Neural cell (in vitro differentiated cells): ENCODE measurements at regions not wholly inside any gene's neighbourhood (a gene's known extent, or its start where the extent isn't known, plus 50 kb on each side); places are given as distances from the start of the nearest gene placed in this dataset.

Experiments
- H2AFZ ChIP-seq: fragments of 200-600, 300-800 bp; sonication (generic), shearing (Covaris generic); 2 replicates; pipeline ENCODE4 v1.6.0; 2014; ENCODE audit warnings: low read depth, mild to moderate bottlenecking, antibody characterized with exemption, low read length, moderate library complexity
- H3F3A ChIP-seq: fragments of 200-600 bp; shearing (Covaris generic); 2 replicates; pipeline ENCODE4 v1.6.1; 2016; ENCODE audit warnings: mild to moderate bottlenecking, moderate library complexity, mixed read lengths, antibody characterized with exemption, low read length; ENCODE audit not compliant: insufficient read depth, poor library complexity, severe bottlenecking
- H3K27ac ChIP-seq: fragments of 200-600, 300-800 bp; sonication (generic), shearing (Covaris generic); 2 replicates; pipeline ENCODE4 v1.5.1; 2014; ENCODE audit warnings: mild to moderate bottlenecking, low read length, moderate library complexity
- H3K27me3 ChIP-seq: fragments of 300-800, 200-600 bp; sonication (generic), shearing (Covaris generic); 2 replicates; pipeline ENCODE4 v1.6.0; 2014; ENCODE audit warnings: mild to moderate bottlenecking, low read depth, low read length, moderate library complexity; ENCODE audit not compliant: insufficient read depth
- H3K36me3 ChIP-seq: fragments of 300-800, 200-600 bp; sonication (generic), shearing (Covaris generic); 2 replicates; pipeline ENCODE4 v1.5.1; 2014; ENCODE audit warnings: mild to moderate bottlenecking, antibody characterized with exemption, low read length, moderate library complexity; ENCODE audit not compliant: insufficient read depth
- H3K4me2 ChIP-seq: fragments of 300-800, 200-600 bp; sonication (generic), shearing (Covaris generic); 2 replicates; pipeline ENCODE4 v1.6.0; 2014; ENCODE audit warnings: mild to moderate bottlenecking, low read length
- H3K4me3 ChIP-seq: fragments of 300-800, 200-600 bp; sonication (generic), shearing (Covaris generic); 2 replicates; pipeline ENCODE4 v1.5.1; 2014; ENCODE audit warnings: mild to moderate bottlenecking, low read length, moderate library complexity
- H3K79me2 ChIP-seq: fragments of 200-600 bp; shearing (Covaris generic); replicated peaks from 2 replicates; pipeline ENCODE4 v1.6.0; 2014; ENCODE audit warnings: mild to moderate bottlenecking, low read length, moderate library complexity; ENCODE audit not compliant: insufficient read depth
- H3K9ac ChIP-seq: fragments of 300-800, 200-600 bp; sonication (generic), shearing (Covaris generic); 2 replicates; pipeline ENCODE4 v1.6.1; 2016; ENCODE audit warnings: mild to moderate bottlenecking, low read length, mixed read lengths
- H3K9me2 ChIP-seq: fragments of 200-600 bp; shearing (Covaris generic); 2 replicates; pipeline ENCODE4 v1.6.1; 2016; ENCODE audit warnings: mild to moderate bottlenecking, low read length, mixed read lengths; ENCODE audit not compliant: insufficient read depth
- H3K9me3 ChIP-seq: fragments of 200-600, 300-800 bp; sonication (generic), shearing (Covaris generic); 2 replicates; pipeline ENCODE4 v1.6.1; 2016; ENCODE audit warnings: mild to moderate bottlenecking, mixed run types, low read length, moderate library complexity, mixed read lengths
- H4K20me1 ChIP-seq: fragments of 200-600 bp; shearing (Covaris generic); 2 replicates; pipeline ENCODE4 v1.6.1; 2016; ENCODE audit warnings: mild to moderate bottlenecking, mixed run types; ENCODE audit not compliant: insufficient read depth
- CTCF ChIP-seq: fragments of 450-650 bp; IDR thresholded peaks from 2 replicates; pipeline ENCODE4 v1.5.1; 2014; ENCODE audit warnings: antibody characterized with exemption, mild to moderate bottlenecking, moderate library complexity; ENCODE audit not compliant: poor library complexity, severe bottlenecking
- EP300 ChIP-seq: fragments of 450-650 bp; conservative IDR thresholded peaks from 2 replicates; pipeline ENCODE4 v1.6.1; 2014; ENCODE audit warnings: antibody characterized with exemption, mild to moderate bottlenecking, moderate library complexity; ENCODE audit not compliant: poor library complexity, severe bottlenecking
- EZH2 ChIP-seq: fragments of 200-600, 300-800 bp; shearing (Covaris generic), sonication (generic); IDR thresholded peaks from 2 replicates; pipeline ENCODE4 v1.6.1; 2014; ENCODE audit warnings: antibody characterized with exemption, low read length, borderline replicate concordance, mild to moderate bottlenecking; ENCODE audit not compliant: insufficient read depth, poor library complexity, severe bottlenecking
- MXI1 ChIP-seq: fragments of 450-650 bp; conservative IDR thresholded peaks from 2 replicates; pipeline ENCODE4 v1.6.1; 2014; ENCODE audit warnings: antibody characterized with exemption, mild to moderate bottlenecking; ENCODE audit not compliant: poor library complexity, severe bottlenecking
- POLR2AphosphoS5 ChIP-seq: IDR thresholded peaks from 2 replicates; pipeline ENCODE4 v1.6.1; 2012
- RAD21 ChIP-seq: fragments of 450-650 bp; conservative IDR thresholded peaks from 2 replicates; pipeline ENCODE4 v1.6.1; 2014; ENCODE audit warnings: antibody characterized with exemption, mild to moderate bottlenecking, moderate library complexity
- REST ChIP-seq: IDR thresholded peaks from 2 replicates; pipeline ENCODE4 v1.6.1; 2012; ENCODE audit warnings: borderline replicate concordance
- SMC3 ChIP-seq: fragments of 450-650 bp; conservative IDR thresholded peaks from 2 replicates; pipeline ENCODE4 v1.6.1; 2014; ENCODE audit warnings: antibody characterized with exemption, mild to moderate bottlenecking, moderate library complexity; ENCODE audit not compliant: poor library complexity
- TAF1 ChIP-seq: IDR thresholded peaks from 2 replicates; pipeline ENCODE4 v1.6.1; 2012; ENCODE audit warnings: low read depth

GRCh38 chr5:4453655-4454054, 686.5 kb upstream of the ADAMTS16 start:
- H3K9me3 ChIP-seq, result no peaks in the 10 kb centered on the region
- no peak for TF ChIP-seq EP300
- no peak for TF ChIP-seq TAF1
- no peak for TF ChIP-seq POLR2AphosphoS5
- TF ChIP-seq EZH2, result no peak
- no peak for TF ChIP-seq SMC3
- TF ChIP-seq REST, result no peak
- TF ChIP-seq CTCF, result no peak
- TF ChIP-seq RAD21, result no peak
- TF ChIP-seq MXI1, result no peak
- no peaks in the 10 kb centered on the region for H4K20me1 ChIP-seq
- no peaks in the 10 kb centered on the region for H3K79me2 ChIP-seq
- no peak overlapping the region for H3K9ac ChIP-seq
- no peak overlapping the region for H2AFZ ChIP-seq
- no peaks in the 10 kb centered on the region for H3K27me3 ChIP-seq
- H3K36me3 ChIP-seq, result no peaks in the 10 kb centered on the region
- H3K27ac ChIP-seq, result no peak overlapping the region
- no peaks in the 10 kb centered on the region for H3K9me2 ChIP-seq
- no peaks in the 10 kb centered on the region for H3F3A ChIP-seq
- H3K4me2 ChIP-seq, result no peak overlapping the region
- H3K4me3 ChIP-seq, result no peak overlapping the region

GRCh38 chr5:4479426-4479825, 660.7 kb upstream of the ADAMTS16 start:
- Histone ChIP-seq H3K9me2 (no peaks in the 10 kb centered on the region), H3K4me3 (no peak overlapping the region), H3K79me2 (no peaks in the 10 kb centered on the region), H3K9ac (no peak overlapping the region), H3K27ac (no peak overlapping the region), H3K27me3 (no peaks in the 10 kb centered on the region), H4K20me1 (no peaks in the 10 kb centered on the region), H2AFZ (no peak overlapping the region), H3K9me3 (peaks cover 2% of the 10 kb centered on the region), H3F3A (no peaks in the 10 kb centered on the region), H3K36me3 (no peaks in the 10 kb centered on the region), H3K4me2 (no peak overlapping the region)
- TF ChIP-seq CTCF (no peak), SMC3 (no peak), TAF1 (no peak), MXI1 (no peak), POLR2AphosphoS5 (no peak), EZH2 (no peak), EP300 (no peak), REST (no peak), RAD21 (no peak)
